PC-9 (cell line): ENCODE measurements at regions not wholly inside any gene's neighbourhood (a gene's known extent, or its start where the extent isn't known, plus 50 kb on each side); places are given as distances from the start of the nearest gene placed in this dataset.
"Not testable (repeated sequence)": the region's sequence is repeated elsewhere in the genome, so short reads cannot be mapped to it uniquely, and the experiment has no call there.

Experiments
- BruUV-seq: library from RNA; stranded (reverse); fragments of 400-500 nt; replicated peaks from 2 replicates; lab custom pipeline; 2021; lab: Mats Ljungman, UMichigan
- CTCF ChIA-PET: fragments of 300-600 bp; sonication (Branson Sonifier 250); formaldehyde crosslinking; loops from one replicate; lab custom pipeline; 2022; ENCODE audit warnings: antibody characterized with exemption; lab: Charles Lee
- POLR2A ChIA-PET: fragments of 300-600 bp; sonication (Branson Sonifier 250); formaldehyde crosslinking; loops from one replicate; lab custom pipeline; 2022; ENCODE audit warnings: antibody characterized with exemption; ENCODE audit not compliant: unreplicated experiment; lab: Charles Lee
- DNase-seq, 2 experiments: peaks; one replicate each; pipeline versions ENCODE4 v3.0.0 to v3.0.0-alpha.2; 2015 to 2022; ENCODE audit warnings: mixed read lengths in 1 of 2
- H2AFZ ChIP-seq: fragments of 200-600 bp; sonication (generic); 2 replicates; pipeline ENCODE4 v1.8.1; 2017; ENCODE audit warnings: antibody characterized with exemption
- H3F3A ChIP-seq: fragments of 200-600 bp; sonication (generic); 2 replicates; pipeline ENCODE4 v1.8.1; 2017; ENCODE audit warnings: antibody characterized with exemption, mild to moderate bottlenecking, low read depth; ENCODE audit not compliant: insufficient read depth
- H3K27ac ChIP-seq: fragments of 200-600 bp; sonication (generic); 2 replicates; pipeline ENCODE4 v1.6.1; 2016; ENCODE audit warnings: mixed run types
- H3K27me3 ChIP-seq: fragments of 200-600 bp; sonication (generic); 2 replicates; pipeline ENCODE4 v1.6.1; 2016; ENCODE audit warnings: low read depth, mixed run types; ENCODE audit not compliant: insufficient read depth
- H3K36me3 ChIP-seq: fragments of 200-600 bp; sonication (generic); 2 replicates; pipeline ENCODE4 v1.6.1; 2016; ENCODE audit warnings: low read depth, mixed run types
- H3K4me1 ChIP-seq: fragments of 200-600 bp; sonication (generic); replicated peaks from 2 replicates; pipeline ENCODE4 v1.6.1; 2016; ENCODE audit warnings: mixed run types; ENCODE audit not compliant: insufficient read depth
- H3K4me2 ChIP-seq: fragments of 200-600 bp; sonication (generic); 2 replicates; pipeline ENCODE4 v1.6.1; 2017; ENCODE audit warnings: mixed run types
- H3K4me3 ChIP-seq: fragments of 200-600 bp; sonication (generic); 2 replicates; pipeline ENCODE4 v1.6.1; 2016; ENCODE audit warnings: mixed run types
- H3K79me2 ChIP-seq: fragments of 200-600 bp; sonication (generic); 2 replicates; pipeline ENCODE4 v1.6.1; 2017; ENCODE audit warnings: low read depth, mixed run types
- H3K9me2 ChIP-seq: fragments of 200-600 bp; sonication (generic); 2 replicates; pipeline ENCODE4 v1.8.1; 2017; ENCODE audit warnings: mild to moderate bottlenecking; ENCODE audit not compliant: insufficient read depth
- H3K9me3 ChIP-seq: fragments of 200-600 bp; sonication (generic); 2 replicates; pipeline ENCODE4 v1.8.1; 2016; ENCODE audit warnings: low read depth; ENCODE audit not compliant: insufficient read depth
- H4K20me1 ChIP-seq: fragments of 200-600 bp; sonication (generic); 2 replicates; pipeline ENCODE4 v1.8.1; 2017; ENCODE audit not compliant: insufficient read depth
- EZH2 ChIP-seq: fragments of 200-600 bp; sonication (generic); IDR thresholded peaks from 2 replicates; pipeline ENCODE4 v1.8.0; 2017; ENCODE audit warnings: antibody characterized with exemption, low read depth
- intact Hi-C: fragments of 100-400 bp; cut with micrococcal nuclease; formaldehyde crosslinking; loops from one replicate; pipeline ENCODE4 v1.10.0; 2022; ENCODE audit not compliant: unreplicated experiment
- TF ChIP-seq, protein P1 (sequence below): fragments of 200-600 bp; sonication (generic); conservative IDR thresholded peaks from 2 replicates; pipeline ENCODE4 v1.6.1; 2017; ENCODE audit warnings: mixed run types, antibody characterized with exemption, mild to moderate bottlenecking, moderate library complexity

DNA sequence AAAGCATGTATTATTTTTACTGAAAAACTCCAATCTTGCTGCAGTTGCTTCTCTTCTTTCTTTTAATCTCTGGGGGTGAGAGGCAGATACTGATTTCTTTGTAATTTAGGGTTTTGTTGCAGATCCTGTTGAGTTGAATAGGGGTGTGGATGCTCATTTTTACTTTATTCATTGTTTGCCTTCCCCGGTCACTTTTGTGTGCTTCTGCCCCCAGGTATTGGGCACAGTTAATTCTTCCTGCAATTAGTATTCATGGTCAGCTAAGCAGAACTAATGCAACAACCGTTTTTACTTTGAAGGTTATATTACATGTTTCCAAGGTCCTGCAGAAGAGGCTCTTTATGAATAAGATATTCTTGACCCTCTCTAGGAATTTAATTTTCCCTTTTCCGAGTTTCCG lies 96.4 kb downstream of the BUB3 start:
- Histone ChIP-seq H2AFZ (no peak overlapping the region), H3K27ac (no peak overlapping the region), H3F3A (no peaks in the 10 kb centered on the region), H4K20me1 (no peaks in the 10 kb centered on the region), H3K36me3 (no peaks in the 10 kb centered on the region), H3K4me3 (no peak overlapping the region), H3K4me1 (no peaks in the 10 kb centered on the region), H3K27me3 (no peaks in the 10 kb centered on the region), H3K9me3 (no peaks in the 10 kb centered on the region), H3K79me2 (no peaks in the 10 kb centered on the region), H3K9me2 (no peaks in the 10 kb centered on the region), H3K4me2 (no peak overlapping the region)
- TF ChIP-seq EZH2 = no peak
- TF ChIP-seq, protein P1, sequence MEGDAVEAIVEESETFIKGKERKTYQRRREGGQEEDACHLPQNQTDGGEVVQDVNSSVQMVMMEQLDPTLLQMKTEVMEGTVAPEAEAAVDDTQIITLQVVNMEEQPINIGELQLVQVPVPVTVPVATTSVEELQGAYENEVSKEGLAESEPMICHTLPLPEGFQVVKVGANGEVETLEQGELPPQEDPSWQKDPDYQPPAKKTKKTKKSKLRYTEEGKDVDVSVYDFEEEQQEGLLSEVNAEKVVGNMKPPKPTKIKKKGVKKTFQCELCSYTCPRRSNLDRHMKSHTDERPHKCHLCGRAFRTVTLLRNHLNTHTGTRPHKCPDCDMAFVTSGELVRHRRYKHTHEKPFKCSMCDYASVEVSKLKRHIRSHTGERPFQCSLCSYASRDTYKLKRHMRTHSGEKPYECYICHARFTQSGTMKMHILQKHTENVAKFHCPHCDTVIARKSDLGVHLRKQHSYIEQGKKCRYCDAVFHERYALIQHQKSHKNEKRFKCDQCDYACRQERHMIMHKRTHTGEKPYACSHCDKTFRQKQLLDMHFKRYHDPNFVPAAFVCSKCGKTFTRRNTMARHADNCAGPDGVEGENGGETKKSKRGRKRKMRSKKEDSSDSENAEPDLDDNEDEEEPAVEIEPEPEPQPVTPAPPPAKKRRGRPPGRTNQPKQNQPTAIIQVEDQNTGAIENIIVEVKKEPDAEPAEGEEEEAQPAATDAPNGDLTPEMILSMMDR = no peak
- no TSS peak for BruUV-seq
- POLR2A ChIA-PET = no interaction called here
- CTCF ChIA-PET = no interaction called here
- DNase-seq = no peak
- intact Hi-C loops = no loop called here

- POLR2A ChIA-PET = no interaction called here
- Histone ChIP-seq H3K36me3 (no peaks in the 10 kb centered on the region), H3K4me3 (no peak overlapping the region), H3K4me2 (no peak overlapping the region), H3K27ac (no peak overlapping the region), H3K9me3 (no peaks in the 10 kb centered on the region), H3K4me1 (no peaks in the 10 kb centered on the region), H2AFZ (no peak overlapping the region), H3K27me3 (no peaks in the 10 kb centered on the region), H3K79me2 (no peaks in the 10 kb centered on the region), H3K9me2 (no peaks in the 10 kb centered on the region), H3F3A (no peaks in the 10 kb centered on the region), H4K20me1 (no peaks in the 10 kb centered on the region)
- TF ChIP-seq, protein P1 = no peak
- no peak for TF ChIP-seq EZH2
- no TSS peak for BruUV-seq
- intact Hi-C loops = no loop called here
- DNase-seq = no peak
- CTCF ChIA-PET = no interaction called here
These were observed 98.6 kb downstream of the BUB3 start for GRCh38 chr10:123252779-123253178.

DNA sequence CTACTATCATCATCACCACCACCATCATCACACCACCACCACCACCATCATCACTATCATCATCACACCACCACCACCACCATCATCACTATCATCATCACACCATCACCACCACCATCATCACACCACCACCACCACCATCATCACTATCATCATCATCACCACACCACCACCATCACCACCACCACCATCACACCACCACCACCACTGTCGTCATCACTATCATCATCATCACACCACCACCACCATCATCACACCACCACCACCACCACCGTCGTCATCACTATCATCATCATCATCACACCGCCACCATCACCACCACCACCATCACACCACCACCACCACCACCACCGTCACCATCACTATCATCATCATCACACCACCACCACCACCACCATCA lies 100.1 kb downstream of the BUB3 start:
- POLR2A ChIA-PET, H3K27ac ChIP-seq, H3K27me3 ChIP-seq, H3K9me3 ChIP-seq, H3K4me1 ChIP-seq, H2AFZ ChIP-seq, CTCF ChIA-PET, intact Hi-C loops, H3K4me3 ChIP-seq, BruUV-seq, H3K79me2 ChIP-seq, H4K20me1 ChIP-seq, H3K36me3 ChIP-seq, H3K9me2 ChIP-seq, H3F3A ChIP-seq, DNase-seq, H3K4me2 ChIP-seq: not testable (repeated sequence)

DNA sequence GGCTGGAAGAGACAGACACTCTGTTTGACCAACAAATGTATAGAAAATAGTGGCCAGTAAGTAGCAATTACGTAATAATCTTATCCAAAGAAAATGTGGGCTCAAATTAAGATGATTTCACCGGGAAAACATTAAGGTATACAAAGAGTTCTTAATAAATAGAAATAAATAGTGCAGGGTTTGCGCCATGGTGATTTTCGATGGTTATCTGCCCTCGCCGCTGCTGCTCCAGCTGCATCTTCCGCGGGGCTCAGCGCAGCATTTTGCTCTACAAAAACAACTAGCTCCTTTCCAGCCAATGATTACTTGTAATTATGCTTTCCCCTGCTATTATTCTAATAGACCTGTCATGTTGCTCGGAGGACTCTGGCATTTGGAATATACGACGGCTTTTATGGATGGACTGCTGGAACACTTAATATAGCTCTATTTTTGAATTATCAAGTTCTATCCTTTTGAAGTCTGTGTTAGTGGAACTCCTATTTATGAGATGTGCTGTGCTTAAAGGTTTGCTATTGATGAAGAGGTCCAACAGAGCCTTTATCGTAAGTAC lies 103.8 kb downstream of the BUB3 start:
- CTCF ChIA-PET = no interaction called here
- H3K9me3 ChIP-seq = no peaks in the 10 kb centered on the region
- peaks cover 3% of the 10 kb centered on the region; the same call in 1 of the 2 replicates for H3K27me3 ChIP-seq
- H3K79me2 ChIP-seq = no peaks in the 10 kb centered on the region
- TF ChIP-seq, protein P1 = no peak
- no peak overlapping the region for H3K4me2 ChIP-seq
- H2AFZ ChIP-seq = no peak overlapping the region
- intact Hi-C loops = no loop called here
- H3K36me3 ChIP-seq = no peaks in the 10 kb centered on the region
- BruUV-seq = no TSS peak
- DNase-seq = no peak
- H3K9me2 ChIP-seq = no peaks in the 10 kb centered on the region
- H3K4me3 ChIP-seq = no peak overlapping the region
- no peaks in the 10 kb centered on the region for H3F3A ChIP-seq
- POLR2A ChIA-PET = no interaction called here
- H4K20me1 ChIP-seq = no peaks in the 10 kb centered on the region
- H3K4me1 ChIP-seq = no peaks in the 10 kb centered on the region
- no peak overlapping the region for H3K27ac ChIP-seq
